ENCODE measurements at regions not wholly inside any gene's neighbourhood (a gene's known extent, or its start where the extent isn't known, plus 50 kb on each side); places are given as distances from the start of the nearest gene placed in this dataset.

DNA sequence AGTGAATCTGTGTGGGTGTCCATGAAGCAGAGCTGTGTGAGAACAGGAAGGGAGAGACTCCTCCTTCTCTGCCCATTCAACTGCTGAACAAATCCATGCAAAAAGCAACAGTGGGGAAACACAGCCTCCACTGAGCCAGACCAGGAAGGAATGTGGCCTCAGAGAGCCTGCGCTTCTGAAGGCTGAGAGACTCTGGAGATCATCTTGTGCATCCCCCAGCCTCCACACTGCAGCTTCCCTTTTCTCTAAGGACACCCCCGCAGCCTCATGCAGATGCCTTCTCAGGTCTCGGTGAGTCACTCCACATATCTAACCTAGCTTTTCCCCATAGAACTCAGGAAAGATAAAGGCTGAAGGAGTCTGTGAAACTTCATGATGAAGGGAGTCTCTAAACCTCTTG, 402.9 kb downstream of the TNS1 start:
- POLR2A ChIA-PET: no interaction called here
- no peak for TF ChIP-seq ELF1 (IDR thresholded peaks at IDR 0.05)
- no peak for TF ChIP-seq TEAD4 (IDR thresholded peaks at IDR 0.05; ENCODE audit: borderline replicate concordance, insufficient read depth)
- TF ChIP-seq, protein P1, sequence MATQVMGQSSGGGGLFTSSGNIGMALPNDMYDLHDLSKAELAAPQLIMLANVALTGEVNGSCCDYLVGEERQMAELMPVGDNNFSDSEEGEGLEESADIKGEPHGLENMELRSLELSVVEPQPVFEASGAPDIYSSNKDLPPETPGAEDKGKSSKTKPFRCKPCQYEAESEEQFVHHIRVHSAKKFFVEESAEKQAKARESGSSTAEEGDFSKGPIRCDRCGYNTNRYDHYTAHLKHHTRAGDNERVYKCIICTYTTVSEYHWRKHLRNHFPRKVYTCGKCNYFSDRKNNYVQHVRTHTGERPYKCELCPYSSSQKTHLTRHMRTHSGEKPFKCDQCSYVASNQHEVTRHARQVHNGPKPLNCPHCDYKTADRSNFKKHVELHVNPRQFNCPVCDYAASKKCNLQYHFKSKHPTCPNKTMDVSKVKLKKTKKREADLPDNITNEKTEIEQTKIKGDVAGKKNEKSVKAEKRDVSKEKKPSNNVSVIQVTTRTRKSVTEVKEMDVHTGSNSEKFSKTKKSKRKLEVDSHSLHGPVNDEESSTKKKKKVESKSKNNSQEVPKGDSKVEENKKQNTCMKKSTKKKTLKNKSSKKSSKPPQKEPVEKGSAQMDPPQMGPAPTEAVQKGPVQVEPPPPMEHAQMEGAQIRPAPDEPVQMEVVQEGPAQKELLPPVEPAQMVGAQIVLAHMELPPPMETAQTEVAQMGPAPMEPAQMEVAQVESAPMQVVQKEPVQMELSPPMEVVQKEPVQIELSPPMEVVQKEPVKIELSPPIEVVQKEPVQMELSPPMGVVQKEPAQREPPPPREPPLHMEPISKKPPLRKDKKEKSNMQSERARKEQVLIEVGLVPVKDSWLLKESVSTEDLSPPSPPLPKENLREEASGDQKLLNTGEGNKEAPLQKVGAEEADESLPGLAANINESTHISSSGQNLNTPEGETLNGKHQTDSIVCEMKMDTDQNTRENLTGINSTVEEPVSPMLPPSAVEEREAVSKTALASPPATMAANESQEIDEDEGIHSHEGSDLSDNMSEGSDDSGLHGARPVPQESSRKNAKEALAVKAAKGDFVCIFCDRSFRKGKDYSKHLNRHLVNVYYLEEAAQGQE (IDR thresholded peaks at IDR 0.05; ENCODE audit: low read depth, low read length): no peak
- TF ChIP-seq EZH2phosphoT487 (IDR thresholded peaks at IDR 0.05; ENCODE audit: borderline replicate concordance, low read depth): no peak
- TF ChIP-seq TCF12 (IDR thresholded peaks at IDR 0.05): no peak
- no peak for TF ChIP-seq RCOR1 (IDR thresholded peaks at IDR 0.05; ENCODE audit: low read length)
- TF ChIP-seq FOSL2 (IDR thresholded peaks at IDR 0.05; ENCODE audit: borderline replicate concordance, low read depth): no peak
- TF ChIP-seq GATA2 (CRISPR knock-in tag; IDR thresholded peaks at IDR 0.05): no peak
- TF ChIP-seq GABPA (IDR thresholded peaks at IDR 0.05; ENCODE audit: low read depth): no peak
- no peak for TF ChIP-seq YY1 (IDR thresholded peaks at IDR 0.05; ENCODE audit: low read depth)
- no peak for TF ChIP-seq JUND (IDR thresholded peaks at IDR 0.05)
- no peak for TF ChIP-seq FOXJ3 (CRISPR knock-in tag; IDR thresholded peaks at IDR 0.05)
- TF ChIP-seq MXI1 (IDR thresholded peaks at IDR 0.05; ENCODE audit: low read depth, low read length): no peak
- TF ChIP-seq RFX5 (IDR thresholded peaks at IDR 0.05; ENCODE audit: low read length): no peak
- TF ChIP-seq, protein P2, sequence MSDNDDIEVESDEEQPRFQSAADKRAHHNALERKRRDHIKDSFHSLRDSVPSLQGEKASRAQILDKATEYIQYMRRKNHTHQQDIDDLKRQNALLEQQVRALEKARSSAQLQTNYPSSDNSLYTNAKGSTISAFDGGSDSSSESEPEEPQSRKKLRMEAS (IDR thresholded peaks at IDR 0.05; ENCODE audit: low read depth): no peak
- whole genome bisulfite sequencing (ENCODE audit: low lambda C conversion rate): 45% methylated on average over 3 of the region's 3 CpGs
- H3K79me2 ChIP-seq (ENCODE audit: insufficient read depth): no peaks in the 10 kb centered on the region
- H2AFZ ChIP-seq (ENCODE audit: low read depth): no peak overlapping the region
- CTCF ChIA-PET: interaction anchor here (1.3 kb wide), 1 partner anchor 10 kb away, joined by 3 read pairs; no protein-coding TSS in a partner anchor
- H3K4me1 ChIP-seq (ENCODE audit: control insufficient read depth in 1 of 2, insufficient read depth in 2 of 2, low read depth in 1 of 2, low read length in 1 of 2): peaks cover 0 to 15% of the 10 kb centered on the region in 2 experiments; a peak in 2 of 4 replicates
- H3K36me3 ChIP-seq (replicated peaks in 1 of 2; ENCODE audit: control insufficient read depth in 1 of 2, insufficient read depth in 2 of 2, low read length in 1 of 2): no peaks in the 10 kb centered on the region
- H3K9ac ChIP-seq: no peak overlapping the region
- no peaks in the 10 kb centered on the region for H3K9me3 ChIP-seq
- H3K27me3 ChIP-seq (ENCODE audit: insufficient read depth): no peaks in the 10 kb centered on the region; the same call in 1 of the 2 replicates
- H3K27ac ChIP-seq (ENCODE audit: low read depth in 2 of 2, low read length in 1 of 2): no peak overlapping the region
- no peak for DNase-seq
- no peak overlapping the region for H3K4me3 ChIP-seq (ENCODE audit: low read depth in 2 of 2, low read length in 1 of 2)
- no peaks in the 10 kb centered on the region for H3K9me2 ChIP-seq
- no peaks in the 10 kb centered on the region for H3F3A ChIP-seq (replicated peaks; ENCODE audit: insufficient read depth)
- H3K4me2 ChIP-seq: no peak overlapping the region
- H4K20me1 ChIP-seq (ENCODE audit: insufficient read depth): no peaks in the 10 kb centered on the region

DNA sequence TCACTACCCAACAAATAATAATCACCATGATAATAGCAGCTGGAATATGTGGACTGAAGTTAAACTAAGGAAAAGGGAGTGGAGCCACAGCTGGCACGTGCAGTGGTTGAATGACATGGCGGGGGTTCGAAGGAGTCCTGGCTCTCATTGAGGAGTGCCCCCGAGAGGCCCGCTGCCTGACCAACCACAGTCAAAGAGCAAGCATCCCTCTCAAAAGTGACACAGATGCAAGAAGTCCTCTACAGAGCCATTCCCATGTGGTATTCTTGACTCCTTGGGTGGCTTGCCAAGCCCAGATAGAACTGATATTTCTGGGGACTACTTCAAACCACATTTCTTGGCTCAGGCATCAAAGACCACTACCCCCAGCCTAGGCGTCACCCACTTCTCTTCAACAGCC, 405.1 kb downstream of the TNS1 start:
- Histone ChIP-seq H3K4me3 (ENCODE audit: low read depth in 2 of 2, low read length in 1 of 2) (no peak overlapping the region), H3K9ac (no peak overlapping the region), H3K79me2 (ENCODE audit: insufficient read depth) (no peaks in the 10 kb centered on the region), H3K4me2 (no peak overlapping the region), H4K20me1 (ENCODE audit: insufficient read depth) (no peaks in the 10 kb centered on the region), H3K27me3 (ENCODE audit: insufficient read depth) (no peaks in the 10 kb centered on the region; the same call in 1 of the 2 replicates), H3K36me3 (replicated peaks in 1 of 2; ENCODE audit: control insufficient read depth in 1 of 2, insufficient read depth in 2 of 2, low read length in 1 of 2) (no peaks in the 10 kb centered on the region), H3K9me2 (no peaks in the 10 kb centered on the region), H3K9me3 (no peaks in the 10 kb centered on the region), H3K4me1 (ENCODE audit: control insufficient read depth in 1 of 2, insufficient read depth in 2 of 2, low read depth in 1 of 2, low read length in 1 of 2) (peaks cover 0 to 10% of the 10 kb centered on the region in 2 experiments; a peak in 1 of 4 replicates), H2AFZ (ENCODE audit: low read depth) (no peak overlapping the region), H3F3A (replicated peaks; ENCODE audit: insufficient read depth) (no peaks in the 10 kb centered on the region), H3K27ac (ENCODE audit: low read depth in 2 of 2, low read length in 1 of 2) (no peak overlapping the region)
- ChIA-PET POLR2A (no interaction called here), CTCF (no interaction called here)
- 40% methylated on average over 6 of the region's 6 CpGs for WGBS (ENCODE audit: low lambda C conversion rate)
- DNase-seq: no peak
- TF ChIP-seq EP300 (IDR thresholded peaks at IDR 0.05; ENCODE audit: borderline replicate concordance in 1 of 2, low read depth in 1 of 2, low read length in 1 of 2): no peak
- no peak for TF ChIP-seq RCOR1 (IDR thresholded peaks at IDR 0.05; ENCODE audit: low read length)
- no peak for TF ChIP-seq FOXM1 (IDR thresholded peaks at IDR 0.05; ENCODE audit: low read depth)
- no peak for TF ChIP-seq RAD21 (IDR thresholded peaks at IDR 0.05; ENCODE audit: low read length)
- TF ChIP-seq TCF12 (IDR thresholded peaks at IDR 0.05): no peak
- TF ChIP-seq, protein P3, sequence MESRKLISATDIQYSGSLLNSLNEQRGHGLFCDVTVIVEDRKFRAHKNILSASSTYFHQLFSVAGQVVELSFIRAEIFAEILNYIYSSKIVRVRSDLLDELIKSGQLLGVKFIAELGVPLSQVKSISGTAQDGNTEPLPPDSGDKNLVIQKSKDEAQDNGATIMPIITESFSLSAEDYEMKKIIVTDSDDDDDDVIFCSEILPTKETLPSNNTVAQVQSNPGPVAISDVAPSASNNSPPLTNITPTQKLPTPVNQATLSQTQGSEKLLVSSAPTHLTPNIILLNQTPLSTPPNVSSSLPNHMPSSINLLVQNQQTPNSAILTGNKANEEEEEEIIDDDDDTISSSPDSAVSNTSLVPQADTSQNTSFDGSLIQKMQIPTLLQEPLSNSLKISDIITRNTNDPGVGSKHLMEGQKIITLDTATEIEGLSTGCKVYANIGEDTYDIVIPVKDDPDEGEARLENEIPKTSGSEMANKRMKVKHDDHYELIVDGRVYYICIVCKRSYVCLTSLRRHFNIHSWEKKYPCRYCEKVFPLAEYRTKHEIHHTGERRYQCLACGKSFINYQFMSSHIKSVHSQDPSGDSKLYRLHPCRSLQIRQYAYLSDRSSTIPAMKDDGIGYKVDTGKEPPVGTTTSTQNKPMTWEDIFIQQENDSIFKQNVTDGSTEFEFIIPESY (IDR thresholded peaks at IDR 0.05; ENCODE audit: borderline replicate concordance, low read depth): no peak
- TF ChIP-seq, protein P4, sequence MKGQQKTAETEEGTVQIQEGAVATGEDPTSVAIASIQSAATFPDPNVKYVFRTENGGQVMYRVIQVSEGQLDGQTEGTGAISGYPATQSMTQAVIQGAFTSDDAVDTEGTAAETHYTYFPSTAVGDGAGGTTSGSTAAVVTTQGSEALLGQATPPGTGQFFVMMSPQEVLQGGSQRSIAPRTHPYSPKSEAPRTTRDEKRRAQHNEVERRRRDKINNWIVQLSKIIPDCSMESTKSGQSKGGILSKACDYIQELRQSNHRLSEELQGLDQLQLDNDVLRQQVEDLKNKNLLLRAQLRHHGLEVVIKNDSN (IDR thresholded peaks at IDR 0.05; ENCODE audit: borderline replicate concordance, low read depth): no peak
- TF ChIP-seq, protein P5, sequence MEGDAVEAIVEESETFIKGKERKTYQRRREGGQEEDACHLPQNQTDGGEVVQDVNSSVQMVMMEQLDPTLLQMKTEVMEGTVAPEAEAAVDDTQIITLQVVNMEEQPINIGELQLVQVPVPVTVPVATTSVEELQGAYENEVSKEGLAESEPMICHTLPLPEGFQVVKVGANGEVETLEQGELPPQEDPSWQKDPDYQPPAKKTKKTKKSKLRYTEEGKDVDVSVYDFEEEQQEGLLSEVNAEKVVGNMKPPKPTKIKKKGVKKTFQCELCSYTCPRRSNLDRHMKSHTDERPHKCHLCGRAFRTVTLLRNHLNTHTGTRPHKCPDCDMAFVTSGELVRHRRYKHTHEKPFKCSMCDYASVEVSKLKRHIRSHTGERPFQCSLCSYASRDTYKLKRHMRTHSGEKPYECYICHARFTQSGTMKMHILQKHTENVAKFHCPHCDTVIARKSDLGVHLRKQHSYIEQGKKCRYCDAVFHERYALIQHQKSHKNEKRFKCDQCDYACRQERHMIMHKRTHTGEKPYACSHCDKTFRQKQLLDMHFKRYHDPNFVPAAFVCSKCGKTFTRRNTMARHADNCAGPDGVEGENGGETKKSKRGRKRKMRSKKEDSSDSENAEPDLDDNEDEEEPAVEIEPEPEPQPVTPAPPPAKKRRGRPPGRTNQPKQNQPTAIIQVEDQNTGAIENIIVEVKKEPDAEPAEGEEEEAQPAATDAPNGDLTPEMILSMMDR (IDR thresholded peaks at IDR 0.05): no peak
- TF ChIP-seq JUND (IDR thresholded peaks at IDR 0.05): no peak
- TF ChIP-seq ELF1 (IDR thresholded peaks at IDR 0.05): no peak
